ENCODE measurements at regions not wholly inside any gene's neighbourhood (a gene's known extent, or its start where the extent isn't known, plus 50 kb on each side); places are given as distances from the start of the nearest gene placed in this dataset.

DNA sequence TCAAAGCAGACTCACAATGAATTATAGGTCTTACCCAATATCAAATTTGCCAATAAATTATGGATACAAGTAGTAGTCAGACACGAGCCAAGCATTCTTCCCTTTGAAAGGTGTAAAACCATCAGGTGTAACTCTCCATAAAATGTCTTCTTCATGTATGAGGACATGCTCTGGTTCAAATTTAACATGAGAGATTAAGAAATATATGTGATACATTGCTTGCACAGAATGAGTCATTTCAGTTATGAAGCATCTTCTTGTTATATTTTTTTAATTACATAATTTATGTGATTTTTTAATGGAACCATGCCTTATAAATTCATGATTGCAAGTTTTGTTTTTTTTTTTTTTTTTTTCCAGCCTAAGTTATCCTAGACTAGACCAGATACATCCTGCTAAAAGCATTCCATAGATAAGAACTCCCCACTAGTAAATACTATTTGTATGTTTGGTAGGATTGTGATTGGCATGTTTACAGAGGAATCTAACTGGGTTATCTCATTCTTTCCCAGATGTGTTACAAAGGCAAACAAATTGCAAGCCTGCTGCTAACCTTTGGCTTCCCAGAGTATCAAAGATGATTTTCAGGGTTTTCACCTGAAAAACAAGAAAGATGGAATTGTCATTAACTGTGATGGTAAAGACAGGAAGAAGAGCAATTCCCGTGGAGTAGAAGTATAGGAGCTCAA lies 621.9 kb downstream of the XIRP2 start:
- intact Hi-C loops (cut with DNase I), result no loop called here
- H3K4me1 ChIP-seq, result no peaks in the 10 kb centered on the region
- no peak for TF ChIP-seq POLR2A (IDR thresholded peaks at IDR 0.05)
- TF ChIP-seq, protein P1, sequence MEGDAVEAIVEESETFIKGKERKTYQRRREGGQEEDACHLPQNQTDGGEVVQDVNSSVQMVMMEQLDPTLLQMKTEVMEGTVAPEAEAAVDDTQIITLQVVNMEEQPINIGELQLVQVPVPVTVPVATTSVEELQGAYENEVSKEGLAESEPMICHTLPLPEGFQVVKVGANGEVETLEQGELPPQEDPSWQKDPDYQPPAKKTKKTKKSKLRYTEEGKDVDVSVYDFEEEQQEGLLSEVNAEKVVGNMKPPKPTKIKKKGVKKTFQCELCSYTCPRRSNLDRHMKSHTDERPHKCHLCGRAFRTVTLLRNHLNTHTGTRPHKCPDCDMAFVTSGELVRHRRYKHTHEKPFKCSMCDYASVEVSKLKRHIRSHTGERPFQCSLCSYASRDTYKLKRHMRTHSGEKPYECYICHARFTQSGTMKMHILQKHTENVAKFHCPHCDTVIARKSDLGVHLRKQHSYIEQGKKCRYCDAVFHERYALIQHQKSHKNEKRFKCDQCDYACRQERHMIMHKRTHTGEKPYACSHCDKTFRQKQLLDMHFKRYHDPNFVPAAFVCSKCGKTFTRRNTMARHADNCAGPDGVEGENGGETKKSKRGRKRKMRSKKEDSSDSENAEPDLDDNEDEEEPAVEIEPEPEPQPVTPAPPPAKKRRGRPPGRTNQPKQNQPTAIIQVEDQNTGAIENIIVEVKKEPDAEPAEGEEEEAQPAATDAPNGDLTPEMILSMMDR (IDR thresholded peaks at IDR 0.05), result no peak
- H3K27ac ChIP-seq, result no peak overlapping the region
- H3K27me3 ChIP-seq, result no peaks in the 10 kb centered on the region
- H3K9me3 ChIP-seq, result no peaks in the 10 kb centered on the region
- no peak overlapping the region for H3K4me3 ChIP-seq
- DNase-seq, result no peak
- H3K36me3 ChIP-seq, result no peaks in the 10 kb centered on the region
- 28 to 45% methylated on average over 2 of the region's 2 CpGs for WGBS, 2 donors

GRCh38 chr2:167509586-167509985 lies 621.3 kb downstream of the XIRP2 start:
- Histone ChIP-seq H3K4me1 (no peaks in the 10 kb centered on the region), H3K4me3 (no peak overlapping the region), H3K9me3 (no peaks in the 10 kb centered on the region), H3K36me3 (no peaks in the 10 kb centered on the region), H3K27ac (no peak overlapping the region), H3K27me3 (no peaks in the 10 kb centered on the region)
- no peak for DNase-seq
- TF ChIP-seq POLR2A (IDR thresholded peaks at IDR 0.05), result no peak
- TF ChIP-seq, protein P1 (IDR thresholded peaks at IDR 0.05), result no peak
- WGBS, 2 donors, result 5 to 12% methylated on average over 4 of the region's 4 CpGs
- intact Hi-C loops (cut with DNase I), result no loop called here

- no peaks in the 10 kb centered on the region for H3K4me1 ChIP-seq
- intact Hi-C loops (cut with DNase I), result no loop called here
- WGBS, 2 donors, result 64 to 67% methylated on average over 1 of the region's 1 CpG
- no peak overlapping the region for H3K27ac ChIP-seq
- H3K36me3 ChIP-seq, result no peaks in the 10 kb centered on the region
- H3K4me3 ChIP-seq, result no peak overlapping the region
- no peak for TF ChIP-seq POLR2A (IDR thresholded peaks at IDR 0.05)
- TF ChIP-seq, protein P1 (IDR thresholded peaks at IDR 0.05), result no peak
- no peak for DNase-seq
- no peaks in the 10 kb centered on the region for H3K9me3 ChIP-seq
- H3K27me3 ChIP-seq, result no peaks in the 10 kb centered on the region
Measured at GRCh38 chr2:167508709-167509108, 620.4 kb downstream of the XIRP2 start.

DNA sequence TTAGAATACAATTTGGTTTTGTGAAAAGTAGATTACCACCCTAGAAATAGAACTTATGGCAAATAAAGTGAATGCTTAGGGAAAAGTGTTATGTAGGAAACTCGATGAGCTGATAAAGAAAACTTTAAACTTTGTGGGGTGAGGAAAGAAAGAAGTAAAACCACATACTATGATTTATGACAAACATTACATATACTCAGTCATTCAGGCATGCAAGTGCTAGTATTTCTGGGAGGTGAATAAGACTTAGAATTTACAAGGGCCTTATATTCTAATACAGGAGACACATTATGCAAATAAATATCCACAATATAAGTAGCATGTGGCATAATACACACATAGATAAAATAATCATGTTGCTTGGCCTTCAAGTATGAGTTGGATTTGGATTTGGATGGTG lies 618.1 kb downstream of the XIRP2 start:
- no peak overlapping the region for H3K4me3 ChIP-seq
- TF ChIP-seq, protein P1 (IDR thresholded peaks at IDR 0.05), result no peak
- TF ChIP-seq POLR2A (IDR thresholded peaks at IDR 0.05), result no peak
- no peak for DNase-seq
- H3K4me1 ChIP-seq, result no peaks in the 10 kb centered on the region
- no peak overlapping the region for H3K27ac ChIP-seq
- 34 to 38% methylated on average over 1 of the region's 1 CpG for WGBS, 2 donors
- intact Hi-C loops (cut with DNase I), result no loop called here
- H3K36me3 ChIP-seq, result no peaks in the 10 kb centered on the region
- H3K9me3 ChIP-seq, result no peaks in the 10 kb centered on the region
- no peaks in the 10 kb centered on the region for H3K27me3 ChIP-seq

GRCh38 chr2:167504695-167505094 lies 616.4 kb downstream of the XIRP2 start:
- no peak overlapping the region for H3K27ac ChIP-seq
- H3K4me1 ChIP-seq, result no peaks in the 10 kb centered on the region
- H3K9me3 ChIP-seq, result no peaks in the 10 kb centered on the region

More at GRCh38 chr2:167504695-167505094, 616.4 kb downstream of the XIRP2 start:
- no peaks in the 10 kb centered on the region for H3K36me3 ChIP-seq
- H3K4me3 ChIP-seq, result no peak overlapping the region
- TF ChIP-seq, protein P1 (IDR thresholded peaks at IDR 0.05), result no peak
- no peak for TF ChIP-seq POLR2A (IDR thresholded peaks at IDR 0.05)
- no peak for DNase-seq
- no peaks in the 10 kb centered on the region for H3K27me3 ChIP-seq
- intact Hi-C loops (cut with DNase I), result no loop called here
